HCT116 (cell line): ENCODE measurements at regions not wholly inside any gene's neighbourhood (a gene's known extent, or its start where the extent isn't known, plus 50 kb on each side); places are given as distances from the start of the nearest gene placed in this dataset.

Experiments used
- CTCF ChIP-seq, 3 experiments: fragments of 200-600 bp in 1 of 3; sonication (generic) in 1 of 3; IDR thresholded peaks in 2 of 3; conservative IDR thresholded peaks in 1 of 3; 2 replicates each; pipeline ENCODE4 v1.5.1; 2012 to 2017; ENCODE audit warnings: low read depth in 2 of 3, low read length in 2 of 3, antibody characterized with exemption in 1 of 3, borderline replicate concordance in 1 of 3, control low read depth in 1 of 3, mild to moderate bottlenecking in 1 of 3, mixed read lengths in 1 of 3, mixed run types in 1 of 3, moderate library complexity in 1 of 3; ENCODE audit not compliant: insufficient read depth in 1 of 3
- POLR2A ChIP-seq: IDR thresholded peaks from 2 replicates; pipeline ENCODE4 v1.7.0; 2011; ENCODE audit warnings: borderline replicate concordance; ENCODE audit not compliant: insufficient read depth, insufficient read length; ENCODE audit errors: extremely low read depth
- SRF ChIP-seq: IDR thresholded peaks from 2 replicates; pipeline ENCODE4 v1.6.1; 2012; ENCODE audit warnings: low read depth

GRCh38 chr12:23259558-23259957 lies 634.6 kb downstream of the ETNK1 start:
- TF ChIP-seq POLR2A (no peak), SRF (no peak), CTCF (IDR thresholded peaks at IDR 0.05 in 2 of 3, conservative IDR thresholded peaks at IDR 0.05 in 1 of 3; ENCODE audit: borderline replicate concordance in 1 of 3, insufficient read depth in 1 of 3, low read depth in 2 of 3, low read length in 2 of 3) (no peak)
